GM18519 (cell line): ENCODE measurements at regions not wholly inside any gene's neighbourhood (a gene's known extent, or its start where the extent isn't known, plus 50 kb on each side); places are given as distances from the start of the nearest gene placed in this dataset.

Source experiments
- ATAC-seq: cut with Tn5 transposase; IDR thresholded peaks from one replicate; pipeline ENCODE4 v1.9.1; 2021; ENCODE audit warnings: mild to moderate bottlenecking, moderate library complexity; ENCODE audit not compliant: unreplicated experiment, low FRiP score

DNA sequence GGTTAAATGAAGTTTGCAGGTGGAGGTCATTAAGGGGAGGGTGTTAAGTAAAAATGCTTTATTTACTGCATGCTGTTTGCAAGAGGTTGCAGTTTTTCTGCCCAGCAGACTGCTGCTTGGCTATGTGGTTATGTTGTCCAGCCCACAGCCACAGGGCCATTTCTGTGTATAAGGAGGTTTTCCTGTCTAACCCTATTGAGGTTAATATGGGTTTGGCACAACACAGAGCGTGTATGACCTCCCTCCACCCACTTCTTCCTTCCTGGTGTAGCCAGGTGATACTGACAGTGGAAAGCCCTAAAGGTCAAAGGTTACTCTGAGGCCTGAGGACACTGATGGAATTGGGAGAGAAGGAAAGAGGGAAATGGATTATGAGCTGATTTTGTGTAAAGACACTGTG, 253.7 kb upstream of the PWP1 start:
- no peak for ATAC-seq

DNA sequence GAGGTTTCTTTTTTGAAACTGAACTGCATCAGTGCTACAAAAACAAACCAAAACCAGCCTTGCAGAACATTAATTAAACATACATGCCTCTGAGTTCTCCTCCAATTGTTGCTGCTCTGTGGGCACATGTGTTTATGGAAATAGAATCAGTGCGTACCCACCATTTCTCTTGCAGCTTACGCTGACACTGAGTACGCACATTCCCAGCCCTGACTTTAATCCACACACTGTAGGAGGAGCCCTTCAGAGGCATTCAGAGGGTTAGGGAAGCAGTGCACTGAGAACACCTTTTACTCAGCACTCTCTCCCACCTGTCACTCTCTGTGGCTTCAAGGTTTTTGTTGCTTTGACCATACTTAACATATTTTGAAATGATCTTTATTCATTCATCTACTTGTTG, 250.5 kb upstream of the PWP1 start:
- no peak for ATAC-seq

DNA sequence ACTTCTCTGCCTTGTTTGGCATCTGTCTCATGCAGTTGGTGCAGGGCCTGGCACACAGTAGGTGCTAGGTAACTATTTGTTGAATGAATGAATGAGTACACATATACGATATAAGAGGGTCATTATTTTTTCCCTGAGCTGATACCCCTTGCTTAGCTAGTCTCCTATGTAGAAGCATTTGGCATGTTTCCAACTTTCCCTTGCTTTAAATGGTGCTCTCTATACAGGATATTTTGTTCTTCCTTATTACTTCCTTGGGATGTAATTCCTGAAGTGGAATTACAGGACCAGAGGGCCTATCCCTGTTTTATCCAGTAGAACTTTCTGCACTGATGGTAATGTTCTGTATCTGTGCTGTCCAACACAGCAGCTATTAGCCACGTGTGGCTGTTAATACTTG, 250.1 kb upstream of the PWP1 start:
- no peak for ATAC-seq

DNA sequence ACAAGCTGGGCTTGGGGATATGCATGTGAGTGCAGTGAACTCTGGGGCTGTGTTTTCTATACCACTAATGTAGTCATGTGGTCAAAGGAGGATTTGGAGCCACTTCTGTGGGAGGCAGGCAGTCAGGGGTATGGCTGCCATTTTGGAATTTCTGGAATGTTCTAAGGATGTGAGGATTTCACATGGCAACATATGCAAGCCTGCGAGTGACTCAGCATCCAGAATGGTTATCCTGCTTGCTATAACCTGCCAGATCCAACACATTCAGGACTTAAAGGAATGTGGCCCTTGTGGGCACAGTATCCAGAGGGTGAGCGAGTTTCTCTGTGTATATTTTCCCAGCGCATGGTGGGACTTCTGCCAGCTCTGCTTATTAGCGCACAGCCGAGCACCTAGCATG, 249.2 kb upstream of the PWP1 start:
- no peak for ATAC-seq

DNA sequence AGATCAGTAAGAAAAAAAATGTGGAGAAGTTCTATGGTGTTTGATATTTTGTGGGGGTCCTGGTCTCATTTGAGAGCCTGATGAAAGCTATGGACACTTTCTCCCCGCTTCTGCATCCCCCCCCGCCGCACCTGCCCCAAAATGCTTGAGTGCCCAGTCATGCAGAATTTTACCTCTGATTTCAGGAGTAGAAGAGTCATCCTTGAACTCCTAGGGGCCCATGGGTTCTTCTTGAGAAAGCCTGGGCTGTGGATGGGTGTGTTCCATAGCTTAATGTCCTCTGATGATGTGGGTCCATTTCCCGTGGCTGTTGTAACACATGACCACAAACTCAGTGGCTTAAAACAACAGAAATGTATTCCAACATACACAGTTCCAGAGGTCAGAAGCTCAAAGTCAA, 248.8 kb upstream of the PWP1 start:
- ATAC-seq: no peak

DNA sequence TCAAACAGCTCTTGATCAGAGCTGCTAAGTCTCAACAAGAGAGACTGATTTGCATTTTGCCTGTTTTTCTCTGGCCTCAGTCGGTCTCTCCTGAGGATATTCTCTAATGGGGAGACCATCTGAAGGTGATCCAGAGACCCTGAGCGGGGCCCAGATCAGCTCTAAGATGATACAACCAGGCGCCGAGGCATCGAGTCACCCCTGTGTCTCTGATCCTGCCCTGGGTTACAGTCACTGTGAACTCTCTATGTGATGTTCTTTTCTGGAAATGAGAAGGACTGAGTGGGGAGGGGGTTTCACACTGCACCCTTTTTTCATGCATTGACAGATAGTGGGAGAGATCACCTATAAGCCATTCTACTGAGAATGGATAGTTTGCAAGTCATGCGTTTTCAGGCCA, 247.6 kb upstream of the PWP1 start:
- ATAC-seq: no peak

DNA sequence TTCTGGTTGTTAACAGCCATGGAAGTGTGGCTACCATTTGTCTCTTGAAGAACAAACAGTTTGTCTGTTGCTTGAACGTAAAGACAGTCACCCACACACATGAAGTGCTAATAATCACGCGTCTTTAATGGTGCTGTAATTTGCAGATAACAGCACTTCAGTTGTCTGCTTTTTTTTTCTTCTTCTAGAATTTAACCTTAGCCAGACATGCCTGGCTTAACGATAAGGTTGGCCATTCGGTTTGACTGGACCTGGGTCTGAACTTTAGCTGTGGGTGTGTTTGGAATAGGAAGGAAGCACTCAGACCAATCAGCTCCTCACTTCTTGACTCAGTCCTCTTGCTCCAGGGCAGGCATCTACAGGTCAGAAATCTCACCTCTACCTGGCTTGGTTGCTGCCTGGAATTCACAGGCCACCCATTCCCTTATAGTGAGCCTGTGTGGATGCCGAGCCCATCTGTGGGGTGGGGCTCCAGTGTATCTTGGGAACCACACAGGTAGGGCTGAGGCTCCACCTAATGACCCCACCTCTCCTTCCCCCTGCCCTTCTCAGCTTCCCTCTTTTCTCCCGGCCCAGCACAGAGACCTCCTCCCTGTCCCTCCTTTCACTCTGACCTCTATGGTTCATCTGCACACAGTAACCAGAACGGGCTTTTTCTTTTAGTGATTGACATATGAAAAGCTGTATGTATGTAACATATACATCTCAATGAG, 246.4 kb upstream of the PWP1 start:
- no peak for ATAC-seq

DNA sequence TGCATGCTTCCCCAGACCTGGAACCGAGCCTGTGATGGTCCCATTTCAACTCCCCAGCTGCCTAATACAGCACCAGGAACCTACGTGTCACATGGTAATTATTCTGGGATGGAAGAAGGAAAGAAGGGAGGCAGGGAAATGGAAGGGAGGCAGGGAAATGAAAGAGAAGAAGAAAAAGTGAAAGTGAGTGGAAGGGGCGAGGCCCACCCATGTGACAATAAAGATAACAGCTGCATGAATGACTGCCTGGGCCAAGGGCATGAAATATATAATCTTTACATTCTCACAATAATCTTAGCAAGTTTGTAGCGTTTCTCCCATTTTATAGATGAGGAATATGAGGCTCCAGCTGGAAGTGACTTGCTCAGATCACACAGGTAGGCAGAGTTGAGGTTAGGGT, 245.0 kb upstream of the PWP1 start:
- no peak for ATAC-seq

DNA sequence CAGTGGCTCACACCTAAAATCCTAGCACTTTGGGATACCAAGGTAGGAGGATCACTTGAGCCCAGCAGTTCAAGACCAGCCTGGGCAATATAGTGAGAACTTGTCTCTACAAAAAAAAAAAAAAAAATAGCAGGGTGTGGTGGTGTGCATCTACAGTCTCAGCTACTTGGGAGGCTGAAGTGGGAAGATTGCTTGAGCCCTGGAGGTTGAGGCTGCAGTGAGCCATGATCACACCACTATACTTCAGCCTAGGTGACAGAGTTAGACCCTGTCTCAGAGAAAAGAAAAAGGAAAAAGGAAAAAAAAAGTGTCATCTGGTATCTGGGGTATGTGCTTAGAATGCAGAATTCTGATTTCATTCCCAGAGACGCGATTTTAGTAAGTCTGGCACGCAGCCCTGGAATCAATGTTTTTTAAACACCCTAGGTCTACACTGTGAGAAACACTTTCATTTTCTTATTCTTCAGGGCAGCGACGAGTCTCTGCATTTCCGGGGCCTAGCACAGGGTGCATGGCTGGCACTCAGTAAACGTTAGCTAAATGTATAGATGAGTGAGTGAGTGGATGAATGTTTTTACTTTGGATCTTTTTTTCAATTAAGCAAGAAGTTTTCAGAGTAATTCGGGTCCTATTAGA, 243.8 kb upstream of the PWP1 start:
- ATAC-seq: no peak

DNA sequence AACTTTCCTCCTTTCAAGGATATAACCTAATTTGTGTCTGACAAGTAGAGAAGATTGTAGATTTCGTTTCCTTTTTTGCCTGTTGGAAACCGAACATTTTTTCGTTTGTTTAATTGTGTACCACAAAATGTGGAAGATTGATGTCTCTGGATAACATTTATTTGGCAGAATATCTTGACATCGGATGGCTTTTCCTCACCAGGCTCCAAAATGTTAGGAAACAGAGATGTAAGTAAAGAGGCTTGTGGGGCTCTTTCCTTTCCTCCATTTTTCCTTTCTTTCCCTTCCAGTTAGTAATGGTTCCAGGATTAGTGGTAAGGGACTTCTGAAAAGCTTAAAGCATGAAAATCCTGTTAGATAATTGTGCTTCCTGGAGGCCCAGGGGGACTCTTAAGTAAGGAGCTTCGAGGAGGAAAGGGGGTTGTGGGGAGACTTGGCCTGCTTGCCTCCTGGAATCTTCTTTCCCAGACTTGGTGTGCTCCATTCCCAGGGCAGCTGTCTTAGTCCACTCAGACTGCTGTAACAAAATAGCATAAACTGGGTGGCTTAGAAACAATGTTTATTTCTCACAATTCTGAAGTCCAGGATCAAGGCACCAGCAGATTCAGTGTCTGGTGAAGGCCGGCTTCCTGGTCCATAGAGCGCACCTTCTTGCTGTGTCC, 243.1 kb upstream of the PWP1 start:
- no peak for ATAC-seq

DNA sequence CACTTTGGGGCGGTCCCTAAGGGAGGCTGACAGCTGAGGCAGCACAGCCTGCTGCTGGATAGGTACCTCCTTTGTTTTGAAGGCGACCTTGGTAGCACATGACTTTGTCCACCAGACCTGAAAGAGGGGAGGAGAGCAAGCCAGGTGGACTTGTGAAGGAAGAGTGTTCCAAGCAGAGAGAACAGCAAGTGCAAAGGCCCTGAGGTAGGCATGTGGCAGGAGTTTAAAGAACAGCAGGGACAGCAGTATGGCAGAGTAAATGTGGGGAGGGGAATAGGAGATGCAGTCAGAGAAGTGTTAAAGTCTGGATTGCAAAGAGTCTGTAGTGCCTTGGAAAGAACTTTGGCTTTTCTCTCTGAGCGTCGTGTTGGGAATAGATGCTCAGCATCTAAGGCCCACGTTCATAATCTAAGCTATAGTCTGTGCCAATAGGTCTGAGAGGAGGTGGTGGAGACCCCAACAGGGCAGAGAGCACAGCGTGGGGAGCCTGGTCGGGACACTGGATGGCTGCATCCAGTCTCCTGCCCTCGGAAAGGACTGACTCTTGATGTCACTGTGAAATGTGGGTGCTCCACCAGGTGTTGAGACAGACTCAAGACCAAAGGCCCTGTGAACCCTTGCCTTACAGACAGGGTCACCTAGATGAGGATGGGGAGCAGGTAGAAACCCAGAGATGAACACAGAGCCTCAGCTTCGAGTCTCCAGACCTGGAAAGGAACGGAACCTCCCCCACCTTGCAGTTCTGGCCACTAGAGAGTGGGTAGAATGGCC, 242.1 kb upstream of the PWP1 start:
- ATAC-seq: no peak

DNA sequence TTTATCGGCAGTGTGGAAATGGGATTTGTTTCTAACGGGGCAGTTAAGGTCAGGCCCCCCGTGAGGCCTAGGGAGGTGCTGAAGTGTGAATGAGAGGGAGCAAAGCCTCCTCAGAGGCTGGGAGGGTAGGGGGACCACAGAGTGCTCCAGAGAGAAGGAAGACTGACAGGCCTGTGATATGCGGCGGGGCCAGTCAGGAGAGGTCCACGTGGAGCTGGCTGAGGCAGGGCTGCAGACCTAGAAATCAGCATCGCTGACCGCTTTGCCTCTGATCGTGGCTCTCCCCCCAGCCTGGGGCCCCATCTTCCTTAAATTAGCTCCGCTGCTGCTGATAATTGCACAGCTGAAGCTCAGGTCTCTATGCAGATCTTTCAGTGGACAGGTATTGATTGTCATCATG, 240.8 kb upstream of the PWP1 start:
- ATAC-seq: no peak

DNA sequence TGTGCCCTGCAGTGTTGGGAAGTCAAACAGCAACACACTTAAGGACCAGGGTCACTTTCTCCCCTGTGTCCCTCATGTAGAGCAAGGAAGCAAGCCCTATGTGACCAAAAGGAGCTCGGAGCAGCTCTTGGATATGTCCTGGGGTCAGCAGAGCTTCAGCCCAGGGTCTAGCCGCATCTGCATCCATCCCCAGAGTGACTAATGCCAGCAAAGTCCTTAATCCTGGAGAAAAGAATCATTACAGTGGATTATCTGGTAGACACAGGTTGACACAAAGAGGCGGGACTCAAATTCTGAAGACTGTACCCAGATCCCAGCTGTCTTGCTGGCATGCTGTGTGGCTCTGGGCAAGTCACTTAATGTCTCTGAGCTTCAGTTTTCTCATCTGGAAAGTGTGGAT, 239.1 kb upstream of the PWP1 start:
- no peak for ATAC-seq

DNA sequence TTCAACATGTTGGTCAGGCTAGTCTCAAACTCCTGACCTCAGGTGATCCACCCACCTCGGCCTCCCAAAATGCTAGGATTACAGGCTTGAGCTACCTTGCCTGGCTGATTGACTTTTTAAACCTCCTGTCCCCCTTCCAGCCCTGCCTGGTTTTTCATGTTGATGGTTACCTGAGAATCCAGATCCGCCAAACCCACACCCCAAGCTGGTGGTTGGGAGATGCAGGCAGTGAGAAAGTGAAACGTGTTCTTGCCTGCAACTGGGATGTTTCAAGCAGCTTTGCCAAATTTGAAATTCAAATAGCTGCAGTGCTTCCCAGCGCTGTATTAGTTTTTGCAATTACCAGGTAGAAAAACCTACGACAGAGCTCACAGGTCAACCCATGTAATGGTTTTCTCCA, 238.3 kb upstream of the PWP1 start:
- ATAC-seq: no peak

DNA sequence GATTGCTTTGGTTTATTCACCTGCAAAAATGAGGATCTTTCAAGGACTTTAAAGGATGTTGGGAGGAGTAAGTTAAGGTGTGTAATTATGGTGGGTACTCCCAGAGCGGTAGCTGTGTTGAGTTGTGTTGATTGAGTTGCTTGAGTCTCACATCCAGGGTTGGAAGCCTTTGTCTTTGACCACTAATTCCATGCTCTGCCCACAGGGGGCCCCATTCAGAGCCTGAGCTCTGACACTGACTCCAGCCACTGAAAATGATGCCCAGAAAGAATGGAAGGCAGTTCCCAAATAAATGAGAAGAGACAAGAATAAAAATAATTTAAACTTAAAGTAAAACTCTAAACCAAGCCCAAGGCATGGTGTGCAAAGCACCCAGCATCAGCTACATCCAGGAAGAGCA, 237.4 kb upstream of the PWP1 start:
- ATAC-seq: no peak

DNA sequence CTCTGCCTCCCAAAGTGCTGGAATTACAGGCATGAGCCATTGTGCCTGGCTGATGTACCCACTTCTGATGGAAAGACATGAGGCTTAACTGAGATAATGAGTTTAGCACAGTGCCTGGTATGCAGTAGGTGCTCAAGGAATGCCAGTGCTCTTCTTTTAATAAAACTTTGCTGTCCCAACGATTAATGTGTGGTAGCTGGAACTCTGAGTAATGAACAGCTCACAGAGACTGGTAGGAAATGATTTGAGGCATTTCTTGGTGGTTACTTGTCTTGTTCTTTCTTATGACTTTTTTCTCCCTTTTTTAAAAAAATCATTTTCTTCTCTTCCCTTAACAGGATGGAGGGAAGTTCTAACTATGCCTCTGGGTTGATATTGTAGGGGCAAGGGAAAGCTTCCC, 235.7 kb upstream of the PWP1 start:
- ATAC-seq: no peak

DNA sequence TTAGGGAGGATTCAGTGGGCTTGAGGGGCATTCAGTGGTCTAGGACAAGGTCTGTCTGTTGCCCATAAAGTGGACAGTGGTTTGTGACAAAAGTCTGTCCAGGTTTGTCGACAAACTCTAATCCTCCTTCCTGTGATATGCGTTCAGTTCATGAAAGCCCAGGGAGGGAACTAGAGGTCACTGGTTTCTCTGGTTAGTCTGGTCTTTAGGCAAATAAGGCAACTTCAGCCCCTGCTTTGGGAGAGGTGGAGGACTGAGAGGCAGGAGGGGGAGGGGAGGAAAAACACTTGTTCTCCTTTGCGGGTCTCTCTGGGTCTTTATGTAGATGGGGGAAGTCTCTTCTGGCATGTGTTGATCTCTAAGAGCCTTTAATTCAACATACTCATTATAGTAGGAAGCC, 235.1 kb upstream of the PWP1 start:
- ATAC-seq: no peak

DNA sequence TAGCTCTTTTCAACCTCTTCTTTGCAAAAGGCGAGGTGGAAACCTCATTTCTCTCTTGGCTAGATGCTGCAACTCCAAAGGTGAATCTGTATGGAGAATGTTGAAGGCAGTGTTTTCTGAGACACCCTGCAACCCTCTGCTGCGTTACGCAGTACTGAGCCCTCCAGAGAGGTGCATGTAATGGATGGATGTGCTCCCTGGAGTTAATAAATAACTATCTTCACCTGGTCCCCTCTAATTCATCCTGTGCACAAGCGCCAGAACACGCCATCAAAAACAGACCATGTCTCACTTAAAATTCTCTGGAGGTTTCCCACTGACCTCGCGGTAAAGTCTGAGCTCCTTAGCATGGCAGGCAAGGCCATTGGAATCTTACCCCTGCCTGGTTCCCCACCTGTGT, 234.4 kb upstream of the PWP1 start:
- no peak for ATAC-seq

DNA sequence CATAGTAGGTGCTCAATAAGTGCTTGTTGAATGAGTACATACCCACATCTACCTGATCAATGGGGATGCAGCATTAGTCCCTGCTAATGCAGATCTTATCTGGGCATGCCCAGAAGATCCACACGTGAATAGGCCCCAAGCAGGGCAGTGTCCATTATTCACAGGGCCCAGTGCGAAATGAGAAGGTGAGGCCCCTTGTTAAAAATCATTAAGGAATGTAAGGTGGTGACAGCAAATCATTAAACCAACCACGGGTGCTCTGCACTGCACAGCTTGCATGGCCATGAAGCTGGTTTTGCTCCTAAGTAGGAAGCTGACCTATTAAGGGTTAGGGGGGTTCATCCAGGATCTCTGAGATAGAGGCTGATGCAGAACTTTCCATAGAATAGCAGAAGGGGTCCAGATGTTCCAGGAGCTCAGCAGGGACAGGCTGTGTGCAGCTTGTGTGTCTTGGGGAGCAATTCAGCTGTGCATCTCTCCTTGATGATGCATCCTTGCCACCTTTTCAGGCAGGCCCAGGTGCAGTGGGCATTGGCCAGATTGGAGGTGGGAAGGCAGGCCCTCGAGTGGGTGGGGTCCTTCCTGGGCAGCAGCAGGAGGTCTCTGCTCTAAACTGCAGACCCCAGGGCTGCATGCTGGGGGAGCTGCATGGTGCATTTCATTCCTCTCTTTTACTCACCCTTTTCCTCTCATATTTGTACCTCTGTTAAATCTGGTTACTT, 231.3 kb upstream of the PWP1 start:
- ATAC-seq: no peak

DNA sequence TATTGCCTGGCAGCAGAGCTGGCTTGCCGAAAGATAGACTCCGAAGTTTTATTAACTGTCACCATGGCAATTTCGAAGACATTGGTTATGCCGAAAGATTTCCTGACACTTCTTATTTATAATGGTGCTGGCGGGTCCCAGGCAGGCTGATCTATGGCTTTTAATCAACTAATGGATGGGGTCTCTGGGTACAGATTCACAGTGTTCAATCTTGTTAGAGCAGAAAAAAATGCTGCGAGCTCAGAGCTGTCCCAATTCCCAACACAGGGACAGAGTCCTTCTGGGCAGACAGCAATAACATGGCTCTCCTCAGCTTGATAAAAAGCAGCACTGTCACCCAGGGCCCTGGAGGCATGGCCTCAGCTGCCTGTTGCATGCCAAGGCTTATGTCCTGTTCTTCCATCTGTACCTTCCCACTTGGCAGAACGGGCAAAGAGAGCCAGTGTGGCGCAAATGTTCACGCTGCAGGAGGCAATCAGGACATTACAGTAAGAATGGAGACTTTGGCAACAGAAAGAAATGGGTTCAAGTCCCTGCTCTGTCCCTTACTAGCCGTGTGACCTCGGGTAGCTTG, 228.2 kb upstream of the PWP1 start:
- ATAC-seq: no peak
